Activated CD8-positive, alpha-beta T cell treated with anti-CD3 and anti-CD28 coated beads for 36 hours (primary cell): ENCODE measurements at regions not wholly inside any gene's neighbourhood (a gene's known extent, or its start where the extent isn't known, plus 50 kb on each side); places are given as distances from the start of the nearest gene placed in this dataset.

ENCODE experiments used
- ATAC-seq: fragments of 200-7000 bp; cut with Tn5 transposase; one replicate; pipeline ENCODE4 v1.10.0; 2021; ENCODE audit warnings: mild to moderate bottlenecking, moderate library complexity
- CTCF ChIA-PET: fragments of 350-600 bp; sonication (Branson Sonifier 250); formaldehyde crosslinking; loops from one replicate; lab custom pipeline; 2021; ENCODE audit warnings: antibody characterized with exemption; lab: Charles Lee
- POLR2A ChIA-PET: fragments of 350-600 bp; sonication (Branson Sonifier 250); formaldehyde crosslinking; loops from one replicate; lab custom pipeline; 2021; ENCODE audit warnings: antibody characterized with exemption; lab: Charles Lee
- DNase-seq: peaks from one replicate; pipeline ENCODE4 v3.0.0-alpha.2; 2020
- H3K27ac Mint-ChIP-seq: one replicate; pipeline ENCODE4 v1.8.0; 2021; ENCODE audit warnings: mild to moderate bottlenecking, mixed read lengths
- H3K27me3 Mint-ChIP-seq: one replicate; pipeline ENCODE4 v1.8.0; 2021; ENCODE audit warnings: mixed read lengths
- H3K36me3 Mint-ChIP-seq: one replicate; pipeline ENCODE4 v1.8.0; 2021; ENCODE audit warnings: low read depth, mixed read lengths
- H3K4me1 Mint-ChIP-seq: one replicate; pipeline ENCODE4 v1.8.0; 2021; ENCODE audit warnings: low read depth, mixed read lengths
- H3K4me3 Mint-ChIP-seq: one replicate; pipeline ENCODE4 v1.8.0; 2021; ENCODE audit warnings: mild to moderate bottlenecking, moderate library complexity, mixed read lengths
- H3K9me3 Mint-ChIP-seq: one replicate; pipeline ENCODE4 v1.8.0; 2021; ENCODE audit warnings: mixed read lengths
- CTCF ChIP-seq: fragments of 200-600 bp; IDR thresholded peaks from one replicate; pipeline ENCODE4 v1.8.0; 2022; ENCODE audit warnings: antibody characterized with exemption, mild to moderate bottlenecking
- intact Hi-C: fragments of 100-400 bp; cut with micrococcal nuclease; formaldehyde crosslinking; loops from one replicate; pipeline ENCODE4 v1.10.0; 2022

DNA sequence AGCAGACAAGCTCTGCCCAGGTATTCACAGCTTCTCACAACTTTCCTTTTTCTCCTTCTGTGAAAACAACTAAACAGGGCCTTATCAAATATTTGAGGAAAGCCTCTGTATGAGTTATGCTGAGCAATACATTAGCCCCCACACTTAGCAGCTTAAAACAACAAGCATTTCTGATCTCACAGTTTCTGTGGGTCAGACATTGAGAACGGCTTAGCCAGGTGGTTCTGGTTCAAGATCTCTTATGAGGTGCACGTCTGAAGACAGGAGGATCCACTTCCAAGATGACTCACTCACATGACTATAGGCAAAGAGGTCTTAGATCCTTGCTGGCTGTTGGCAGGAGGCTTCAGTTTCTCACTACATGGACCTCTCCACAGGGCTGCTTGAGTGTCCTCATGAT is 181.4 kb upstream of the WSCD1 start:
- ChIA-PET CTCF (interaction anchor here (0.7 kb wide), 1 partner anchor 23 kb away, joined by 4 read pairs; no protein-coding TSS in a partner anchor), POLR2A (no interaction called here)
- no peaks in the 10 kb centered on the region for H3K4me1 Mint-ChIP-seq
- no peak overlapping the region for H3K4me3 Mint-ChIP-seq
- H3K27me3 Mint-ChIP-seq: peaks cover 25% of the 10 kb centered on the region
- H3K36me3 Mint-ChIP-seq: no peaks in the 10 kb centered on the region
- H3K27ac Mint-ChIP-seq: no peak overlapping the region
- intact Hi-C loops: no loop called here
- peaks cover 6% of the 10 kb centered on the region for H3K9me3 Mint-ChIP-seq
- DNase-seq (no peak), ATAC-seq (no peak)
- TF ChIP-seq CTCF: no peak

GRCh38 chr17:5892921-5893675 is 177.1 kb upstream of the WSCD1 start:
- DNase-seq: no peak
- ChIA-PET POLR2A (no interaction called here), CTCF (no interaction called here)
- peaks cover 6% of the 10 kb centered on the region for H3K9me3 Mint-ChIP-seq
- H3K36me3 Mint-ChIP-seq: no peaks in the 10 kb centered on the region
- H3K27ac Mint-ChIP-seq: no peak overlapping the region
- intact Hi-C loops: no loop called here
- H3K4me1 Mint-ChIP-seq: peaks cover 3% of the 10 kb centered on the region
- H3K27me3 Mint-ChIP-seq: peaks cover 35% of the 10 kb centered on the region
- ATAC-seq: no peak
- no peak for TF ChIP-seq CTCF
- no peak overlapping the region for H3K4me3 Mint-ChIP-seq

DNA sequence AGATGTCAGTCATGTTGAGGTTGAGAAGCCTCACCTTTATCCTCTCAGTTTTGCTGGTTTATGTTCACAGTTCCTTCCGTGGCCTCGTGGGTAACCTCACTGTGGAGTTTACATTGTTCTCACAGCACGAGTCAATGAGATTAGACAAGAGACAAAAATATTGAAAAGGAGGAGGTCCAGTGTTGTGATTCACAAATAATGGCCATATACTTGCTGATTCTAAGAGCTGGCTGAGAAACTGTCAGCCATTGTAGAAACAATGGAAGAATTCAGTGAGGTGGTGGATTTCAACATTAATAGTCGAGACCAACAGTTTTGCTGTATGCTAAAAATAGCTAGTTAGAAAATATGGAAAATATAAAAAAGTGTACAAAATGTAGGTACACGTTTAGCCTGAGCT is 176.4 kb upstream of the WSCD1 start:
- Mint-ChIP-seq H3K27me3 (peaks cover 32% of the 10 kb centered on the region), H3K4me1 (peaks cover 3% of the 10 kb centered on the region), H3K27ac (no peak overlapping the region), H3K9me3 (peaks cover 6% of the 10 kb centered on the region), H3K36me3 (no peaks in the 10 kb centered on the region), H3K4me3 (no peak overlapping the region)
- no peak for TF ChIP-seq CTCF
- DNase-seq: no peak
- ChIA-PET POLR2A (no interaction called here), CTCF (no interaction called here)
- ATAC-seq: no peak
- intact Hi-C loops: no loop called here

GRCh38 chr17:5895276-5895675 is 174.9 kb upstream of the WSCD1 start:
- intact Hi-C loops: no loop called here
- Mint-ChIP-seq H3K4me3 (no peak overlapping the region), H3K27me3 (peaks cover 22% of the 10 kb centered on the region), H3K4me1 (peaks cover 3% of the 10 kb centered on the region), H3K9me3 (peaks cover under 1% of the 10 kb centered on the region), H3K36me3 (no peaks in the 10 kb centered on the region), H3K27ac (no peak overlapping the region)
- ChIA-PET CTCF (no interaction called here), POLR2A (no interaction called here)
- DNase-seq (no peak), ATAC-seq (no peak)
- no peak for TF ChIP-seq CTCF

GRCh38 chr17:5896215-5896614 is 174.0 kb upstream of the WSCD1 start:
- no peak for DNase-seq
- intact Hi-C loops: no loop called here
- Mint-ChIP-seq H3K36me3 (no peaks in the 10 kb centered on the region), H3K4me1 (peaks cover 3% of the 10 kb centered on the region), H3K4me3 (no peak overlapping the region), H3K9me3 (no peaks in the 10 kb centered on the region), H3K27ac (no peak overlapping the region), H3K27me3 (peaks cover 22% of the 10 kb centered on the region)
- POLR2A ChIA-PET: no interaction called here
- ATAC-seq: no peak
- CTCF ChIA-PET: no interaction called here
- no peak for TF ChIP-seq CTCF
